ENCODE measurements at regions not wholly inside any gene's neighbourhood (a gene's known extent, or its start where the extent isn't known, plus 50 kb on each side); places are given as distances from the start of the nearest gene placed in this dataset.

DNA sequence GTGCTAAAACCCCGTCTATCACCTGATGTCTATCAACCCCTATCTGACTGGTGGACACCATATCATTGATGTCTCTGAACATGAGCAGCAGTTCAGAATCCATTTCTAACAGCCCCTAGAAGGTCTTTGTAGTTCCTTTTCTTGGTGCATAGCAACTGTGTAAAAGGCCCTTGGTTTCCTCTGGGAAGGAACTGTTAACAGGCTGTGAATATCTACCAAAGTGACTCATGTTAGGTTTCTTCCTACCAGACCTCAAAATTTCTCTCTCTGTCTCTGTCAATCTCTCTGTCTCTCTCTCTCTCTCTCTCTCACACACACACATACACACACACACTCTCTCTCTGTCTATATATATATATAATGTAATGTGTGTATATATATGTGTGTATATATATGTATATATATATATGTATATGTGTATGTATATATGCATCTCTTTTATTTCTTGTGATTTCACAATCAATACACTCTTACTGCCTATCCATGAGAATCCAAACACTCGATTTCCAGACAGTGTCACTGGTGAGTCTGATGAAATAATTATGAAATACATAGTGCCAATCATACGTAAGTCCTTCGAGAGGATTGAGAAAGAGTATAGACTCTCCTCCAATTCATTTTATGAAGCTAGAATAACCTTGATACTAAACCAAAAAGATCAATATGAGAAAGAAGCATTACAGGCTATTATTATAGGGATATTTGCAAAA, 335.9 kb upstream of the SLCO3A1 start:
- no peak overlapping the region for H3K4me3 ChIP-seq (replicated peaks; ENCODE audit: low read depth, low read length)
- TF ChIP-seq, protein P1, sequence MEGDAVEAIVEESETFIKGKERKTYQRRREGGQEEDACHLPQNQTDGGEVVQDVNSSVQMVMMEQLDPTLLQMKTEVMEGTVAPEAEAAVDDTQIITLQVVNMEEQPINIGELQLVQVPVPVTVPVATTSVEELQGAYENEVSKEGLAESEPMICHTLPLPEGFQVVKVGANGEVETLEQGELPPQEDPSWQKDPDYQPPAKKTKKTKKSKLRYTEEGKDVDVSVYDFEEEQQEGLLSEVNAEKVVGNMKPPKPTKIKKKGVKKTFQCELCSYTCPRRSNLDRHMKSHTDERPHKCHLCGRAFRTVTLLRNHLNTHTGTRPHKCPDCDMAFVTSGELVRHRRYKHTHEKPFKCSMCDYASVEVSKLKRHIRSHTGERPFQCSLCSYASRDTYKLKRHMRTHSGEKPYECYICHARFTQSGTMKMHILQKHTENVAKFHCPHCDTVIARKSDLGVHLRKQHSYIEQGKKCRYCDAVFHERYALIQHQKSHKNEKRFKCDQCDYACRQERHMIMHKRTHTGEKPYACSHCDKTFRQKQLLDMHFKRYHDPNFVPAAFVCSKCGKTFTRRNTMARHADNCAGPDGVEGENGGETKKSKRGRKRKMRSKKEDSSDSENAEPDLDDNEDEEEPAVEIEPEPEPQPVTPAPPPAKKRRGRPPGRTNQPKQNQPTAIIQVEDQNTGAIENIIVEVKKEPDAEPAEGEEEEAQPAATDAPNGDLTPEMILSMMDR (IDR thresholded peaks at IDR 0.05; ENCODE audit: low read length, missing control alignments), result no peak
- peak; percentile 34 for DNase-seq (ENCODE audit: low read depth)

DNA sequence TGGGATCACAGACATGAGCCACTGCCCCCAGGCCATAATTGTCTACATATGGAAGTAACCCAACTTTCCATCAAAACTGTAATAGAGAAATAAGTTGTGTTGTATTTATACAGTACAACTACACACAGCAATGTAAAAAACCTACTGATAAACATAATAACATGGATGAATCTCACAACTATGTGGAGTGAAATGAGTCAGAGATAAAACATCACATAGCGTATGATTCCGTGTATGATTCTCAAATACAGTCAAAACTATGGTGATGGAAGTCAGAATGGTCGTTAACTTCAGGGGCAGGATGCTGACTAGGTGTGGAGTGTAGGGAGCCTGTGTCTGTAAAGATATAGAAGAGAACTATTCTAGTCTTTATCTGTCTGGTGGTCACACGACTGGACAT, 332.7 kb upstream of the SLCO3A1 start:
- TF ChIP-seq, protein P1 (IDR thresholded peaks at IDR 0.05; ENCODE audit: low read length, missing control alignments), result no peak
- no peak overlapping the region for H3K4me3 ChIP-seq (replicated peaks; ENCODE audit: low read depth, low read length)
- no peak for DNase-seq (ENCODE audit: low read depth)

DNA sequence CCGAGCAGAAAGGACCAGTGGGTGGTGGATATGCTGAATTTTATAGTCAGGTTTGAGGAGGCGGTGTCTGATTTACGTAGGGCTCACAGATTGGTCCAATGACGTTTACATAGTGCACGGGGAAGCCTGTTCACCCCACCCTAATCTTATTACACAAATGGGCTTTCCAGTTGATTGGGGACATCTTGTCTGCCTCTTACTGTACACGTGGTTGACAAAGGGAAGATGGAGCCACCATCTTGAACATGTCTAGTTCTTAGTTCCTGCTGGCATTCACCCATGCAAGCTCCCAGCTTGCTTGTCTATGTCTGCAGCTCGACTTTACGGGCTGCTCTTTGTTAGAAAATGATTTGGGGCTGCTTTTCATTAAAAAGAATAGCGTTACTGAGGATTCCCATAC, 332.0 kb upstream of the SLCO3A1 start:
- H3K4me3 ChIP-seq (replicated peaks; ENCODE audit: low read depth, low read length), result no peak overlapping the region
- DNase-seq (ENCODE audit: low read depth), result no peak
- TF ChIP-seq, protein P1 (IDR thresholded peaks at IDR 0.05; ENCODE audit: low read length, missing control alignments), result no peak

DNA sequence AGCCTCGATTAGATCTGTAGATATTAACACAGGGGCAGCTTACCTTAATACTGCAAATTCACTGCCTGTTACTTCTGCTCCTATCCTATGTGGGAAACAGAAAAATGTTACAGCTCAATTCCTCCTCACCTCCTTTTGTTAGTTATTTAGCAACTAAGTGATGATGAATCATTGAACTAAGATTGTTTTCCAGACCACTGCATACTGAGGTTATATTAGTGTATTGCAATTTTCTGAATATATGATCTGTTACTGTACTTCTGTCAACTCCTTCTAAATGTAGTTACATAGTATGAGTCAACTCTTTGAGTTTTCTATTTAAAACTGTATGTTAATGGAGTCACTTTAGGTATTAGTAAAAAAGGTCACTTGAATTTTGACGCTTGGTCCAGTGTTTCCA, 331.5 kb upstream of the SLCO3A1 start:
- peak; percentile 18 for DNase-seq (ENCODE audit: low read depth)
- TF ChIP-seq, protein P1 (IDR thresholded peaks at IDR 0.05; ENCODE audit: low read length, missing control alignments), result no peak
- no peak overlapping the region for H3K4me3 ChIP-seq (replicated peaks; ENCODE audit: low read depth, low read length)

DNA sequence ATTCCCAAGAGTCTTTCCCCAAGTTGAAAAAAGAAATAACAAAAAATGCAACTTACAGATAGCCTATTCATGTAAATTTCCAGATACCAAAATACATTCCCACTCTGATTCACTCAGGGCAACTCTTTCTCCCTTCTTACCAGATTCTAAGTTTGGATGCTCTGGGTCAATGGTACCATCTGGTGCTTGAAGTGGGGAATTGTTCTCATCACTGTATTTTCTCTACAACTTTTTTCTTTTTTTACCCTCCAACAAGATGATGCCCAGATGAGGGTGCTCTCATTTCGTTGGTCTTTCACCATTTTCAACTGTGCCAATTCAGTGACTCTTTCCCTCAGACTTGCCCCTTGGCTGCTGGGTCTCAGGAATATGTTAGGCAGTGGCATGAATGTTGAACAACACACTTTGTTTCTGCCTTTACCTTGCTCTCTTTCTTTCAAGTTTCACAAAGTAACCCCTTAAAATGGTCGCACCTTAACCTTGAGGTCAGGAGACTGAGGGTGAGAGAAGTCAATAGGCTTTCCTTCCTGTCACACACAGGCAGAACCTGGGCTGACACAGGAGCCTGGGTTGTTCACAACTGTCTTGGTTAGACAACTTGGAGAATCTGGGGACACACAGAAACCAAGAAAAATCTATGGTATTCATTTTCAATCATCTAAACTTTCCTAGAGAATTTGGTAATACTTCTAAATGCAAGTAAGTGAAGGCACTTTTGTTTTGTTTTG, 330.7 kb upstream of the SLCO3A1 start:
- TF ChIP-seq, protein P1 (IDR thresholded peaks at IDR 0.05; ENCODE audit: low read length, missing control alignments), result peak; percentile 31
- DNase-seq (ENCODE audit: low read depth), result peak; percentile 41
- H3K4me3 ChIP-seq (replicated peaks; ENCODE audit: low read depth, low read length), result no peak overlapping the region

DNA sequence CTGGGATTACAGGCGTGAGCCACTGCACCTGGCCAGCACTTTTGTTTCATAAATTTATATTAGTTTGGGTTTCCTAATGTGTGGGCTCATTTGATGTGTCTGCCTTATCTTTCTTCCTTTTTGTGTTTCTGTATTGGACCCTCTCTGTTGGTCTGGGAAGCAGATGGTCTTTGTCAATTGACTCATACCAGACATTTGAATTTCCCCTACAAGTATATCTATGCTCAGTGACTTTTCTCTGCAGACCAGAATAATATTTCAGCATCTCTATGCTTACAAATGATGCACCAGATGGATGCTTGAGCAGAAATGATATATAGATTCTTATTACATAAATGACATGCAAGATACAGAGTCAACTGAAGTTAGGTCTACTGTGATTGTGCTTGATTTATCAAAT, 329.9 kb upstream of the SLCO3A1 start:
- TF ChIP-seq, protein P1 (IDR thresholded peaks at IDR 0.05; ENCODE audit: low read length, missing control alignments), result no peak
- no peak overlapping the region for H3K4me3 ChIP-seq (replicated peaks; ENCODE audit: low read depth, low read length)
- DNase-seq (ENCODE audit: low read depth), result no peak

Measured in fibroblast of pulmonary artery (primary cell).